ENCODE measurements at regions not wholly inside any gene's neighbourhood (a gene's known extent, or its start where the extent isn't known, plus 50 kb on each side); places are given as distances from the start of the nearest gene placed in this dataset.
"Not testable (repeated sequence)": the region's sequence is repeated elsewhere in the genome, so short reads cannot be mapped to it uniquely, and the experiment has no call there.

GRCh38 chrX:36868592-36868991 lies 139.6 kb upstream of the FAM47C start:
- Histone ChIP-seq H3K4me3 (ENCODE audit: low read length) (no peak overlapping the region), H3K36me3 (ENCODE audit: control insufficient read depth, insufficient read depth, low read length) (no peaks in the 10 kb centered on the region), H3K27ac (ENCODE audit: low read length) (no peak overlapping the region), H3K9me3 (ENCODE audit: control insufficient read depth, insufficient read depth, low read length) (no peaks in the 10 kb centered on the region), H3K27me3 (ENCODE audit: control insufficient read depth, insufficient read depth, low read length) (no peaks in the 10 kb centered on the region), H3K4me1 (ENCODE audit: control insufficient read depth, insufficient read depth, low read length) (no peaks in the 10 kb centered on the region)
- WGBS (ENCODE audit: insufficient coverage) = 81% methylated on average over 3 of the region's 3 CpGs
- ATAC-seq = no peak
- TF ChIP-seq CTCF (IDR thresholded peaks at IDR 0.05) = no peak
- Mint-ChIP-seq H3K27me3 (ENCODE audit: low read depth in 2 of 2) (peaks cover 0 to 13% of the 10 kb centered on the region in 2 donors), H3K27ac (no peak overlapping the region), H3K36me3 (no peaks in the 10 kb centered on the region), H3K4me3 (no peak overlapping the region), H3K9me3 (peaks cover 0 to 2% of the 10 kb centered on the region in 2 donors), H3K4me1 (no peaks in the 10 kb centered on the region)
- intact Hi-C loops (cut with micrococcal nuclease) = no loop called here
- no peak for DNase-seq

DNA sequence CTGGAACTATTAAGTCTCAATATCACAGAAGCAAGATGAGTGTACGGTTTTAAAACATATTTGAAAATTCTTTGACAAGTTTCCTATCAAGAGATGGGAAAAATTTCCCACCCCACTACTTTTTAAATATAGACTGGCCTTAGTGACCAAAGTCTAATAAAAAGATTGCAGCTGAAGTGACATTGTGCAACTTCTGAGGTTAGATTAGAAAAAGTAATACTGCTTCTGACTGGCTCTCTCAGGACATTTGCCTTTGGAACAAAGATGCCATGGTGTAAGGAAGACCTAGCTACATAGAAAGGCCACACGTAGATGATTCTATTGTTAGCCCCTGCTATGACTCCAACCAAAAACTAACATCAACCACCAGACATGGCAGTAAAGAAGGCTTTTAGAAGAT lies 138.7 kb upstream of the FAM47C start:
- no peaks in the 10 kb centered on the region for H3K36me3 Mint-ChIP-seq
- Histone ChIP-seq H3K9me3 (ENCODE audit: control insufficient read depth, insufficient read depth, low read length) (no peaks in the 10 kb centered on the region), H3K4me3 (ENCODE audit: low read length) (no peak overlapping the region), H3K27me3 (ENCODE audit: control insufficient read depth, insufficient read depth, low read length) (no peaks in the 10 kb centered on the region), H3K27ac (ENCODE audit: low read length) (no peak overlapping the region), H3K36me3 (ENCODE audit: control insufficient read depth, insufficient read depth, low read length) (no peaks in the 10 kb centered on the region), H3K4me1 (ENCODE audit: control insufficient read depth, insufficient read depth, low read length) (no peaks in the 10 kb centered on the region)
- no peak for DNase-seq
- no peak for ATAC-seq
- WGBS (ENCODE audit: insufficient coverage) = 50% methylated on average over 1 of the region's 2 CpGs
- peaks cover 0 to 13% of the 10 kb centered on the region in 2 donors for H3K27me3 Mint-ChIP-seq (ENCODE audit: low read depth in 2 of 2)
- H3K9me3 Mint-ChIP-seq = peaks cover 0 to 2% of the 10 kb centered on the region in 2 donors
- H3K4me1 Mint-ChIP-seq = no peaks in the 10 kb centered on the region
- no peak overlapping the region for H3K27ac Mint-ChIP-seq
- H3K4me3 Mint-ChIP-seq = no peak overlapping the region
- intact Hi-C loops (cut with micrococcal nuclease) = no loop called here
- no peak for TF ChIP-seq CTCF (IDR thresholded peaks at IDR 0.05)

- no peaks in the 10 kb centered on the region for H3K36me3 Mint-ChIP-seq
- no peak for DNase-seq
- no peaks in the 10 kb centered on the region for H3K4me1 Mint-ChIP-seq
- Histone ChIP-seq H3K36me3 (ENCODE audit: control insufficient read depth, insufficient read depth, low read length) (no peaks in the 10 kb centered on the region), H3K9me3 (ENCODE audit: control insufficient read depth, insufficient read depth, low read length) (no peaks in the 10 kb centered on the region), H3K4me1 (ENCODE audit: control insufficient read depth, insufficient read depth, low read length) (no peaks in the 10 kb centered on the region), H3K27ac (ENCODE audit: low read length) (no peak overlapping the region), H3K4me3 (ENCODE audit: low read length) (no peak overlapping the region), H3K27me3 (ENCODE audit: control insufficient read depth, insufficient read depth, low read length) (no peaks in the 10 kb centered on the region)
- no peak for TF ChIP-seq CTCF (IDR thresholded peaks at IDR 0.05)
- H3K4me3 Mint-ChIP-seq = no peak overlapping the region
- 89% methylated on average over 2 of the region's 3 CpGs for WGBS (ENCODE audit: insufficient coverage)
- H3K9me3 Mint-ChIP-seq = no peaks in the 10 kb centered on the region
- ATAC-seq = no peak
- intact Hi-C loops (cut with micrococcal nuclease) = no loop called here
- H3K27me3 Mint-ChIP-seq (ENCODE audit: low read depth in 2 of 2) = no peaks in the 10 kb centered on the region
- no peak overlapping the region for H3K27ac Mint-ChIP-seq
Observed at GRCh38 chrX:36897690-36898089, 110.5 kb upstream of the FAM47C start.

GRCh38 chrX:36898301-36898700 lies 109.9 kb upstream of the FAM47C start:
- Mint-ChIP-seq H3K4me3 (no peak overlapping the region), H3K36me3 (no peaks in the 10 kb centered on the region), H3K9me3 (no peaks in the 10 kb centered on the region), H3K27me3 (ENCODE audit: low read depth in 2 of 2) (no peaks in the 10 kb centered on the region), H3K4me1 (no peaks in the 10 kb centered on the region), H3K27ac (no peak overlapping the region)
- no peak overlapping the region for H3K4me3 ChIP-seq (ENCODE audit: low read length)
- ATAC-seq (no peak), DNase-seq (no peak)
- no peaks in the 10 kb centered on the region for H3K27me3 ChIP-seq (ENCODE audit: control insufficient read depth, insufficient read depth, low read length)
- intact Hi-C loops (cut with micrococcal nuclease) = no loop called here
- H3K36me3 ChIP-seq (ENCODE audit: control insufficient read depth, insufficient read depth, low read length) = no peaks in the 10 kb centered on the region
- H3K4me1 ChIP-seq (ENCODE audit: control insufficient read depth, insufficient read depth, low read length) = no peaks in the 10 kb centered on the region
- H3K9me3 ChIP-seq (ENCODE audit: control insufficient read depth, insufficient read depth, low read length) = no peaks in the 10 kb centered on the region
- WGBS (ENCODE audit: insufficient coverage) = no CpG with 5 or more reads among the region's 3 CpGs
- no peak for TF ChIP-seq CTCF (IDR thresholded peaks at IDR 0.05)
- H3K27ac ChIP-seq (ENCODE audit: low read length) = no peak overlapping the region

DNA sequence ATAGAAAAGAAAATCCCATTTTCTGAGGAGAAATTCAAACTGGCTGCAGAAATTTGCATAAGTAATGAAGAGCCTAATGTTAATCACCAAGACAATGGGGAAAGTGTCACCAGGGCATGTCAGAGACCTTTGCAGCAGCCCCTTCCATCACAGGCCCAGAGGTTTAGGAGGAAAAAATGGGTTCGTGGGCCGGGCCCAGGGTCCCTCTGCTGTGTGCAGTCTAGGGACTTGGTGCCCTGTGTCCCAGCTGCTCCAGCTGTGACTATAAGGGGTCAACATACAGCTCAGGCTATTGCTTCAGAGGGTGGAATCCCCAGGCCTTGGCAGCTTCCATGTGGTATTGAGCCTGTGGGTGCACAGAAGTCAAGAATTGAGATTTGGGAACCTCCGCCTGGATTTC lies 103.6 kb upstream of the FAM47C start:
- intact Hi-C loops (cut with micrococcal nuclease); ATAC-seq; H3K27ac ChIP-seq (ENCODE audit: low read length); H3K27me3 Mint-ChIP-seq (ENCODE audit: low read depth in 2 of 2); H3K27ac Mint-ChIP-seq; H3K36me3 ChIP-seq (ENCODE audit: control insufficient read depth, insufficient read depth, low read length); H3K36me3 Mint-ChIP-seq; H3K9me3 ChIP-seq (ENCODE audit: control insufficient read depth, insufficient read depth, low read length); H3K4me1 Mint-ChIP-seq; DNase-seq; H3K9me3 Mint-ChIP-seq; H3K4me1 ChIP-seq (ENCODE audit: control insufficient read depth, insufficient read depth, low read length); H3K27me3 ChIP-seq (ENCODE audit: control insufficient read depth, insufficient read depth, low read length); H3K4me3 ChIP-seq (ENCODE audit: low read length); H3K4me3 Mint-ChIP-seq: not testable (repeated sequence)
- 84% methylated on average over 3 of the region's 3 CpGs for WGBS (ENCODE audit: insufficient coverage)
